IMR-90 (cell line): ENCODE measurements at regions not wholly inside any gene's neighbourhood (a gene's known extent, or its start where the extent isn't known, plus 50 kb on each side); places are given as distances from the start of the nearest gene placed in this dataset.

Experiments
- ATAC-seq: fragments of 200-7000 bp; cut with Tn5 transposase; 2 replicates; pipeline ENCODE4 v1.9.1; 2020; ENCODE audit warnings: low read depth, mild to moderate bottlenecking, moderate library complexity
- BruUV-seq: library from RNA; stranded (reverse); fragments of 400-500 nt; replicated peaks from 2 replicates; lab custom pipeline; 2021; lab: Mats Ljungman, UMichigan
- CTCF ChIA-PET: fragments of 300-600 bp; formaldehyde crosslinking; extraction: SDS; loops from one replicate; lab custom pipeline; 2021; ENCODE audit warnings: antibody characterized with exemption; lab: Yijun Ruan, JAX
- POLR2A ChIA-PET: fragments of 300-600 bp; sonication (Branson Sonifier 250); formaldehyde crosslinking; loops from one replicate; lab custom pipeline; 2022; ENCODE audit warnings: antibody characterized with exemption; ENCODE audit not compliant: unreplicated experiment; lab: Charles Lee
- DNase-seq: peaks from one replicate; pipeline ENCODE4 v3.0.0; 2013
- H2AFZ ChIP-seq: replicated peaks from 2 replicates; pipeline ENCODE3; 2013; ENCODE audit warnings: low read length, mild to moderate bottlenecking; ENCODE audit not compliant: poor library complexity
- H2AK5ac ChIP-seq: 2 replicates; pipeline ENCODE4 v1.6.1; 2013; ENCODE audit warnings: low read depth, low read length, inconsistent platforms
- H2AK9ac ChIP-seq: replicated peaks from 2 replicates; pipeline ENCODE3; 2013; ENCODE audit warnings: mild to moderate bottlenecking, low read depth, low read length, moderate library complexity; ENCODE audit not compliant: poor library complexity
- H2BK120ac ChIP-seq: 2 replicates; pipeline ENCODE4 v1.6.1; 2013; ENCODE audit warnings: low read depth, low read length, inconsistent platforms
- H2BK15ac ChIP-seq: 3 replicates; pipeline ENCODE4 v1.6.1; 2013; ENCODE audit warnings: low read depth, low read length, inconsistent platforms
- H2BK20ac ChIP-seq: 2 replicates; pipeline ENCODE4 v1.6.1; 2013; ENCODE audit warnings: low read depth, mild to moderate bottlenecking, inconsistent platforms, low read length, moderate library complexity
- H2BK5ac ChIP-seq: 2 replicates; pipeline ENCODE4 v1.6.1; 2013; ENCODE audit warnings: mild to moderate bottlenecking, low read depth, low read length, inconsistent platforms; ENCODE audit not compliant: poor library complexity, severe bottlenecking
- H3K14ac ChIP-seq: replicated peaks from 2 replicates; pipeline ENCODE4 v1.6.1; 2013; ENCODE audit warnings: low read depth, low read length, inconsistent platforms
- H3K18ac ChIP-seq: 2 replicates; pipeline ENCODE4 v1.6.1; 2013; ENCODE audit warnings: low read depth, low read length, control low read depth
- H3K23ac ChIP-seq: 2 replicates; pipeline ENCODE4 v1.6.1; 2013; ENCODE audit warnings: low read depth, low read length, inconsistent platforms
- H3K27ac ChIP-seq: 2 replicates; pipeline ENCODE4 v1.5.1; 2013; ENCODE audit warnings: mild to moderate bottlenecking, control low read depth, low read length; ENCODE audit not compliant: insufficient read depth
- H3K27me3 ChIP-seq: 2 replicates; pipeline ENCODE4 v1.6.1; 2013; ENCODE audit warnings: low read length; ENCODE audit not compliant: control insufficient read depth, insufficient read depth
- H3K36me3 ChIP-seq: 2 replicates; pipeline ENCODE4 v1.6.1; 2013; ENCODE audit warnings: low read length, mixed read lengths; ENCODE audit not compliant: control insufficient read depth, insufficient read depth
- H3K4ac ChIP-seq: 2 replicates; pipeline ENCODE4 v1.6.1; 2013; ENCODE audit warnings: low read depth, low read length, inconsistent platforms
- H3K4me1 ChIP-seq: 2 replicates; pipeline ENCODE4 v1.6.1; 2013; ENCODE audit warnings: low read length, mixed read lengths; ENCODE audit not compliant: control insufficient read depth, insufficient read depth
- H3K4me2 ChIP-seq: 2 replicates; pipeline ENCODE4 v1.6.1; 2013; ENCODE audit warnings: low read depth, mild to moderate bottlenecking, control low read depth, low read length, moderate library complexity
- H3K4me3 ChIP-seq: 2 replicates; pipeline ENCODE4 v1.5.1; 2013; ENCODE audit warnings: low read depth, mild to moderate bottlenecking, control low read depth, low read length, moderate library complexity; ENCODE audit not compliant: insufficient read depth
- H3K56ac ChIP-seq: 2 replicates; pipeline ENCODE4 v1.6.1; 2013; ENCODE audit warnings: low read length, inconsistent platforms; ENCODE audit not compliant: insufficient read depth; ENCODE audit errors: extremely low read depth
- H3K79me1 ChIP-seq, 2 experiments: 2 replicates each; pipeline ENCODE4 v1.6.1; 2013; ENCODE audit warnings: low read length in 2 of 2, inconsistent platforms in 1 of 2, low read depth in 1 of 2
- H3K9ac ChIP-seq: 2 replicates; pipeline ENCODE4 v1.6.1; 2013; ENCODE audit warnings: low read depth, low read length, control low read depth
- H3K9me1 ChIP-seq: 2 replicates; pipeline ENCODE4 v1.6.1; 2013; ENCODE audit warnings: low read length, inconsistent platforms; ENCODE audit not compliant: insufficient read depth
- H3K9me3 ChIP-seq: 2 replicates; pipeline ENCODE4 v1.6.1; 2013; ENCODE audit warnings: low read length; ENCODE audit not compliant: control insufficient read depth, insufficient read depth
- H4K20me1 ChIP-seq: 2 replicates; pipeline ENCODE4 v1.6.1; 2013; ENCODE audit warnings: low read length, inconsistent platforms; ENCODE audit not compliant: insufficient read depth
- H4K5ac ChIP-seq: 2 replicates; pipeline ENCODE4 v1.6.1; 2013; ENCODE audit warnings: mild to moderate bottlenecking, low read depth, low read length, control low read depth
- H4K8ac ChIP-seq, 2 experiments: 2 replicates each; pipeline ENCODE4 v1.6.1; 2013; ENCODE audit warnings: low read depth in 2 of 2, low read length in 2 of 2, control low read depth in 1 of 2, inconsistent platforms in 1 of 2
- H4K91ac ChIP-seq: 2 replicates; pipeline ENCODE4 v1.6.1; 2013; ENCODE audit warnings: low read depth, low read length, inconsistent platforms; ENCODE audit not compliant: insufficient read depth
- BHLHE40 ChIP-seq: fragments of 150-350 bp; IDR thresholded peaks from 2 replicates; pipeline ENCODE4 v1.6.1; 2016; ENCODE audit warnings: mild to moderate bottlenecking, low read depth, low read length
- CHD1 ChIP-seq: IDR thresholded peaks from 2 replicates; pipeline ENCODE4 v1.6.1; 2012; ENCODE audit warnings: low read depth, low read length, improper control_type of control experiment
- FOS ChIP-seq: fragments of 150-350 bp; IDR thresholded peaks from 2 replicates; pipeline ENCODE4 v1.6.1; 2016; ENCODE audit warnings: low read depth, low read length
- WGBS, 2 experiments: methylation state at CpG; one replicate each; pipeline versions ENCODE4 v1.1.5 to v1.1.7; 2013; ENCODE audit warnings: missing lambda C conversion rate in 2 of 2; ENCODE audit not compliant: insufficient read length in 1 of 2; ENCODE audit errors: extremely low coverage in 2 of 2; 5-methylcytosine and 5-hydroxymethylcytosine counted together
- dilution Hi-C: fragments of 300-500 bp; cut with HindIII; formaldehyde crosslinking; loops from one replicate; pipeline ENCODE4 v1.14.3; 2018; ENCODE audit warnings: low sequenced_read_pairs; ENCODE audit not compliant: unreplicated experiment
- in situ Hi-C: fragments of 300-500 bp; cut with MboI; formaldehyde crosslinking; loops from 3 replicates; pipeline ENCODE4 v1.14.3; 2019; ENCODE audit warnings: low sequenced_read_pairs, inconsistent platforms, mixed read lengths
- intact Hi-C: fragments of 100-400 bp; cut with micrococcal nuclease; formaldehyde crosslinking; loops from 2 replicates; pipeline ENCODE4 v1.10.0; 2022

GRCh38 chr2:194992648-194993047 is 664.4 kb upstream of the SLC39A10 start:
- Histone ChIP-seq H2AK5ac (no peak overlapping the region), H4K91ac (no peak overlapping the region), H3K14ac (no peak overlapping the region), H2AK9ac (no peak overlapping the region), H3K18ac (no peak overlapping the region), H2BK120ac (no peak overlapping the region), H3K36me3 (no peaks in the 10 kb centered on the region), H3K9me3 (no peaks in the 10 kb centered on the region), H3K9me1 (no peaks in the 10 kb centered on the region), H3K79me1 (no peaks in the 10 kb centered on the region), H2BK15ac (no peak overlapping the region), H2AFZ (no peak overlapping the region), H4K20me1 (no peaks in the 10 kb centered on the region), H3K4ac (no peak overlapping the region), H3K9ac (no peak overlapping the region), H3K27me3 (no peaks in the 10 kb centered on the region), H3K4me1 (no peaks in the 10 kb centered on the region), H2BK5ac (no peak overlapping the region), H4K8ac (no peak overlapping the region), H4K5ac (no peak overlapping the region), H3K27ac (no peak overlapping the region), H3K56ac (no peak overlapping the region), H3K4me3 (no peak overlapping the region), H3K4me2 (no peak overlapping the region), H2BK20ac (no peak overlapping the region), H3K23ac (no peak overlapping the region)
- POLR2A ChIA-PET: no interaction called here
- in situ Hi-C loops: no loop called here
- ATAC-seq (no peak), DNase-seq (no peak)
- no CpG with 5 or more reads among the region's 2 CpGs for WGBS, 2 experiments
- CTCF ChIA-PET: no interaction called here
- BruUV-seq: no TSS peak
- dilution Hi-C loops: no loop called here
- no peak for TF ChIP-seq BHLHE40
- TF ChIP-seq CHD1: no peak
- TF ChIP-seq FOS: no peak
- intact Hi-C loops: no loop called here
